ENCODE measurements at regions not wholly inside any gene's neighbourhood (a gene's known extent, or its start where the extent isn't known, plus 50 kb on each side); places are given as distances from the start of the nearest gene placed in this dataset.

DNA sequence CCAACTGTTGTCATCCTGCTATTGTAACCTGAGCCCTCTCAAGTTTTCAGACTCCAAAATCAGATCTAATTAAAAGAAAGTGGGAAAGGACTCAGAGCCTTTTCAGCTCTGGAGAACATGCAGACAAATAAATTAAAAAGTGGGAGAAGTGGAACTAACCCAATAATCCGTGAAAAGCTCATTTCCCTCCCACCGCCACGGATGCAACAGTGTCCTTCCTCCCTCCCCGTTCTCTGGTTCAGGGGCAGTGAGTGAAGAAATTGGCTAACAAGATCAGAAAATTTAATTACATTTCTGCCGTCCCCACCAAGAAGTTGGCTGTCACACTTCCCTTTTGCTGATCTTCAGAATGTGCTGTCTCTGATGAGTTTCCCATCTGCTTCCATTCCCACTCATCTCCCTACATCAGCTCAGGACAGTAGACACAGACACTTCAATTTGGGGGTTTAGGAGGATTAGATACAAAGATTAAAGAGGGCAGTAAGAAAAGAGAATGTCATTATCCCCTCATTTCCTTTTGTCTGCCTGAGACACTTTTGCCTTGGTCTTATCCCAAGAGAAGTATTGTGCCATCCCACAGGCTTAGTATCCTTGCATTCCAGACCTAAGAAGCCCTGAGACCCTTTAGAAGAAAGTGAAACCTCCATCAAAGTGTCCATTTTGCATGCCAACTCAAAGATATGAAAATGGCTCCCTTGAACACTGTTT lies 335.7 kb upstream of the PPP2R3A start:
- TF ChIP-seq TAF1 (IDR thresholded peaks at IDR 0.05; ENCODE audit: low read depth, low read length) = no peak
- no peak for TF ChIP-seq POLR2A (IDR thresholded peaks at IDR 0.05; ENCODE audit: low read depth, low read length)
- TF ChIP-seq POLR2AphosphoS5 (IDR thresholded peaks at IDR 0.05; ENCODE audit: low read depth, low read length) = no peak
- TF ChIP-seq SPI1 (IDR thresholded peaks at IDR 0.05; ENCODE audit: low read depth, low read length) = no peak
- TF ChIP-seq PAX5 (IDR thresholded peaks at IDR 0.05; ENCODE audit: insufficient read depth, low read length, severe bottlenecking) = no peak

All from GM12891 (cell line).